ENCODE measurements at regions not wholly inside any gene's neighbourhood (a gene's known extent, or its start where the extent isn't known, plus 50 kb on each side); places are given as distances from the start of the nearest gene placed in this dataset.

- no peaks in the 10 kb centered on the region for H3K36me3 Mint-ChIP-seq (ENCODE audit: insufficient read depth)
- no peaks in the 10 kb centered on the region for H3K9me3 Mint-ChIP-seq
- DNase-seq (no peak), ATAC-seq (no peak)
- peaks cover 1% of the 10 kb centered on the region for H3K27me3 Mint-ChIP-seq (ENCODE audit: low read depth)
- no peak overlapping the region for H3K4me3 Mint-ChIP-seq
- H3K4me1 Mint-ChIP-seq (ENCODE audit: low read depth): no peaks in the 10 kb centered on the region
Measured at GRCh38 chr3:124267406-124267805, 275.5 kb upstream of the ROPN1 start.

GRCh38 chr3:124268355-124268754 lies 276.4 kb upstream of the ROPN1 start:
- H3K9me3 Mint-ChIP-seq: no peaks in the 10 kb centered on the region
- DNase-seq (no peak), ATAC-seq (no peak)
- peaks cover 1% of the 10 kb centered on the region for H3K27me3 Mint-ChIP-seq (ENCODE audit: low read depth)
- H3K36me3 Mint-ChIP-seq (ENCODE audit: insufficient read depth): no peaks in the 10 kb centered on the region
- no peaks in the 10 kb centered on the region for H3K4me1 Mint-ChIP-seq (ENCODE audit: low read depth)
- no peak overlapping the region for H3K4me3 Mint-ChIP-seq

GRCh38 chr3:124269619-124270018 lies 277.7 kb upstream of the ROPN1 start:
- H3K9me3 Mint-ChIP-seq: no peaks in the 10 kb centered on the region
- DNase-seq: no peak

DNA sequence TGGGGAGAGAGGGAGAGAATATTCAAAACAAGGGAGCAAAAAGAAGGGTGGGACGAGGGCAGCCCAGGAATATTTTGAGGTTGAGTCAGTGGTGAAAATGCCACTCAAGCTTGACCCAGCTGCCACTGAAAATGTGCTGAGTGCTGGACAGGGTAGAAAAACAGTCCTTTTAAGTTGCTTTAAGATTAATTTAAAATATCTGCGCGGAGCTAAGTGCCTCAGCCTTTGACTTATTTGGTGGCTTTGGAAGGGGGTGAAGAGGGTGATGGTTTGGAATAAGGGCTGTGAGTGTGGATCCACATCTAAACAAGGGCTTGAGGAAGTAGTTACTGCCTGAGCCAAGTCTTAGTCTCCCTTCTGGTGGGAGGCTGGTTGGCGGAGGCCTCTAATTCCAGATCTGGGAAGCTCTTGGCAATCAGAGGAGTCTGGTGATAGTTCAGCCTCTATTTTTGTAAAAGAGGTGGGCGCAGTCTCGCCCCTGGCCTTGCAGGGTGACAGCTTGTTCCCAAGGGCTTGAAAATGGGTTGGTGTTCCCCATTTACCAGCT lies 280.8 kb upstream of the ROPN1 start:
- Mint-ChIP-seq H3K9me3 (no peaks in the 10 kb centered on the region), H3K4me3 (no peak overlapping the region), H3K36me3 (ENCODE audit: insufficient read depth) (no peaks in the 10 kb centered on the region), H3K27me3 (ENCODE audit: low read depth) (peaks cover 1% of the 10 kb centered on the region), H3K4me1 (ENCODE audit: low read depth) (no peaks in the 10 kb centered on the region)
- ATAC-seq (no peak), DNase-seq (no peak)

More at GRCh38 chr3:124269619-124270018, 277.7 kb upstream of the ROPN1 start:
- no peak for ATAC-seq
- no peak overlapping the region for H3K4me3 Mint-ChIP-seq
- peaks cover 1% of the 10 kb centered on the region for H3K27me3 Mint-ChIP-seq (ENCODE audit: low read depth)
- no peaks in the 10 kb centered on the region for H3K36me3 Mint-ChIP-seq (ENCODE audit: insufficient read depth)
- no peaks in the 10 kb centered on the region for H3K4me1 Mint-ChIP-seq (ENCODE audit: low read depth)

- H3K27me3 Mint-ChIP-seq (ENCODE audit: low read depth): peaks cover 1% of the 10 kb centered on the region
- H3K36me3 Mint-ChIP-seq (ENCODE audit: insufficient read depth): no peaks in the 10 kb centered on the region
- ATAC-seq: no peak
- no peak for DNase-seq
- H3K4me1 Mint-ChIP-seq (ENCODE audit: low read depth): no peaks in the 10 kb centered on the region
- no peaks in the 10 kb centered on the region for H3K9me3 Mint-ChIP-seq
- H3K4me3 Mint-ChIP-seq: no peak overlapping the region
Measured at GRCh38 chr3:124273651-124274050, 281.7 kb upstream of the ROPN1 start.

- H3K9me3 Mint-ChIP-seq: no peaks in the 10 kb centered on the region
- no peak overlapping the region for H3K4me3 Mint-ChIP-seq
- no peak for DNase-seq
- H3K4me1 Mint-ChIP-seq (ENCODE audit: low read depth): no peaks in the 10 kb centered on the region
- ATAC-seq: no peak
- peaks cover 1% of the 10 kb centered on the region for H3K27me3 Mint-ChIP-seq (ENCODE audit: low read depth)
- H3K36me3 Mint-ChIP-seq (ENCODE audit: insufficient read depth): no peaks in the 10 kb centered on the region
Measured at GRCh38 chr3:124274051-124274450, 282.1 kb upstream of the ROPN1 start.

GRCh38 chr3:124275412-124275811 lies 283.5 kb upstream of the ROPN1 start:
- Mint-ChIP-seq H3K36me3 (ENCODE audit: insufficient read depth) (no peaks in the 10 kb centered on the region), H3K27me3 (ENCODE audit: low read depth) (peaks cover 1% of the 10 kb centered on the region), H3K4me3 (no peak overlapping the region), H3K4me1 (ENCODE audit: low read depth) (no peaks in the 10 kb centered on the region), H3K9me3 (no peaks in the 10 kb centered on the region)
- ATAC-seq (no peak), DNase-seq (no peak)

DNA sequence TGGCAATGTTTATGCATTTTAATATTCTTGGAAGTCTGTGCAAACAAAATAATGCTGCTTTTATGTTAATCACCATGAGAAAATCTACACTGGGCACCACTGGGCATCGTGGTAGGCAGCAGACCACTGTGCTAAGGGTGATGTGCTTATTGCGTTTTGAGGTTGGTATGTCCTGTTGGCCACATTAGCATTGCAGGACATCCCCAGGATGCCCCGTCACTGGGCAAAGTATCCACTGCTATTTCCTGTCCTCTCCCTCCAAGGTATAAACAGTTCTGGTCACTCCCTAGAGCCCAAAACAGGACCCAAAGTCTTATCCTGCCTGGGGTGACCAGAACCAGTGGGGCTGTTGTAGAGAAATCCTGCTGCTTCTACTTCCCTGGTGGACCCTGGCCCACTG lies 284.2 kb upstream of the ROPN1 start:
- Mint-ChIP-seq H3K27me3 (ENCODE audit: low read depth) (peaks cover 1% of the 10 kb centered on the region), H3K4me3 (no peak overlapping the region), H3K36me3 (ENCODE audit: insufficient read depth) (no peaks in the 10 kb centered on the region), H3K4me1 (ENCODE audit: low read depth) (no peaks in the 10 kb centered on the region), H3K9me3 (no peaks in the 10 kb centered on the region)
- DNase-seq: no peak
- no peak for ATAC-seq

DNA sequence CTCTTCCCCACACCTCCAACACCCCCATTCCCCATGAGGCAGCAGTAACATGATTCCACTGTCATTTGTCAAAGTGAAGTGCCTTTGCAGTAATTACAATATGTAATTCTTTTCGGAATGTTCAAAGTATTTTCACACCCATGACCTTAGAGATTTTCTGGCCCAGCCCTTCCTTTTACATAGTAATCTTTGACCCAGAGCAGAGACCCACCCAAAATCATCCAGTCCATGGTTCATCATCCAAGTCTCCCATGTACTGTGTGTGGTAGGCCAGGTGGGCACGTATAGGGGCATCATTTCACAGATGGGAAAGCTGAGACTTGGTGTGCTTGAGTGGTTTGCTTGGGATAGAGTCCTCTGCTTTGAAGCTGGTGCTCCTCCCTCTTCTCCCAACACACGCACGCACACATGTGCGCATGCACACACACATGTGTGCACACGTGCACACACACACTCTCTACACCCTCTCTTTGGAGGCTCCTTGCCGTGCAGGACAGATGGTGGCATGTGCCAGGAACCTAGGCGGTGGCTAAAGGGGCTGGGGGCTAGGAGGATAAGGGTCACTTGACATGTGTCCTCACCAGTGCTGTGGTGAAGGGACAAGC lies 284.7 kb upstream of the ROPN1 start:
- no peak for ATAC-seq
- Mint-ChIP-seq H3K36me3 (ENCODE audit: insufficient read depth) (no peaks in the 10 kb centered on the region), H3K4me3 (no peak overlapping the region), H3K4me1 (ENCODE audit: low read depth) (no peaks in the 10 kb centered on the region), H3K9me3 (no peaks in the 10 kb centered on the region), H3K27me3 (ENCODE audit: low read depth) (peaks cover 4% of the 10 kb centered on the region)
- DNase-seq: no peak

DNA sequence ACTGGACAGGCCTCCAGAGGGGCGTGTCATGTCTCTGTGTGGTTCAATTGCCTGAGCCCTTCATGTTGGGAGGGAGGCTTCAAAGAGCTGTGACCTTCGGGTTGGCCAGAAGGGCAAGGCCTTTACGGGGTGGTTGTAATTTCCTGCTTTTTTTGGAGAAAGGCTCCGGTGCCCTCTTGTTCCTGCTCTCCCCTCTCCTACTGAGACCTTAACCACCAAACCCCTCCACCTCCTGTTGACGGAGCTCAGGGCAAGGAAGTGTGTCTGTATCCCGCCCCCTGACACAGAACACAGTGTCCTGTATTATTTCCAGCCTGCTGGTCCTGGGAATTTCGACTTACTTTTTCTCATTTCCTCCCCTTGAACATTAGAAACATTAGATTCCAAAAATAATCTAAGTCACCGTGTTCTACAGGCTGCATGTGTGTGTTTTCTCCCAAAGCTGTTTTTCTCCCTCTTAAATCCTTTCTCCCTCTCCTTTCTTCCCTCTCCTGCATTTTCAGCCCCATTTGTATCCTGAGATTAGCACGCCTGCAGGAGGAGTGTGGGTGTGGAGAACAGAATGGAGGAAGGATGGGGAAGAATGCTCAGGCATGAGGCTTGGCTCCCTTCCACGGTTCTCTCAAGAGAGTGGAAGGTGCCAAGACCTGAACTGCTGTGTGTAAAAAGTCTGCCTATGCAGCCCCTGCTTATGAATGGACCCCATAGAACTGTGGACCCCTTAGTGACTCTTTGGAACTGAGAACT lies 285.4 kb upstream of the ROPN1 start:
- H3K4me1 Mint-ChIP-seq (ENCODE audit: low read depth): no peaks in the 10 kb centered on the region
- H3K36me3 Mint-ChIP-seq (ENCODE audit: insufficient read depth): no peaks in the 10 kb centered on the region
- H3K9me3 Mint-ChIP-seq: no peaks in the 10 kb centered on the region
- H3K27me3 Mint-ChIP-seq (ENCODE audit: low read depth): peaks cover 8% of the 10 kb centered on the region
- H3K4me3 Mint-ChIP-seq: no peak overlapping the region
- DNase-seq (no peak), ATAC-seq (no peak)

- Mint-ChIP-seq H3K4me1 (ENCODE audit: low read depth) (no peaks in the 10 kb centered on the region), H3K4me3 (no peak overlapping the region), H3K9me3 (no peaks in the 10 kb centered on the region), H3K27me3 (ENCODE audit: low read depth) (peaks cover 10% of the 10 kb centered on the region), H3K36me3 (ENCODE audit: insufficient read depth) (no peaks in the 10 kb centered on the region)
- ATAC-seq (no peak), DNase-seq (no peak)
Measured at GRCh38 chr3:124281453-124282316, 289.8 kb upstream of the ROPN1 start.

- Mint-ChIP-seq H3K4me3 (no peak overlapping the region), H3K4me1 (ENCODE audit: low read depth) (no peaks in the 10 kb centered on the region), H3K9me3 (no peaks in the 10 kb centered on the region), H3K36me3 (ENCODE audit: insufficient read depth) (no peaks in the 10 kb centered on the region), H3K27me3 (ENCODE audit: low read depth) (peaks cover 10% of the 10 kb centered on the region)
- ATAC-seq (no peak), DNase-seq (no peak)
Measured at GRCh38 chr3:124282751-124283651, 291.1 kb upstream of the ROPN1 start.

DNA sequence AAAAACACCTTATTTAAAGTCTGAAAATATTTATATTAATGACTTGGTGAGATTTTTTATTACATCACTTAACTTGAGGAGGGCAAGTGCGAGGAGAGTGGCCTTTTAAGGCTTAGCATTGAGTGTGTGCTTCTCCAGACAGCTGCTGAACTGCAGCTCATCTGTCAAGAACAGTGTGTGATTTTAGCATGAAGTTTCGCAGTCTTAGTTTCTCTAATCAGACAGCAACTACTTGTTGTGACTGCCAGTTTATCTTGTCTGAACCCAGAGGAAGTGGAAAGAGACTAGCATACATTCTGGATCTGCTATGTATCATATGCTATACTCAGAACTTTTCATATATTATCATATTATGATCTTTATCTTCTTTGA lies 291.7 kb upstream of the ROPN1 start:
- ATAC-seq: no peak
- H3K36me3 Mint-ChIP-seq (ENCODE audit: insufficient read depth): no peaks in the 10 kb centered on the region
- no peak for DNase-seq
- H3K4me3 Mint-ChIP-seq: no peak overlapping the region
- H3K27me3 Mint-ChIP-seq (ENCODE audit: low read depth): peaks cover 14% of the 10 kb centered on the region
- no peaks in the 10 kb centered on the region for H3K4me1 Mint-ChIP-seq (ENCODE audit: low read depth)
- H3K9me3 Mint-ChIP-seq: no peaks in the 10 kb centered on the region

- ATAC-seq: no peak
- Mint-ChIP-seq H3K9me3 (no peaks in the 10 kb centered on the region), H3K4me3 (no peak overlapping the region), H3K36me3 (ENCODE audit: insufficient read depth) (no peaks in the 10 kb centered on the region), H3K4me1 (ENCODE audit: low read depth) (no peaks in the 10 kb centered on the region), H3K27me3 (ENCODE audit: low read depth) (peaks cover 26% of the 10 kb centered on the region)
- no peak for DNase-seq
Measured at GRCh38 chr3:124288996-124289395, 297.1 kb upstream of the ROPN1 start.
